ENCODE measurements at regions not wholly inside any gene's neighbourhood (a gene's known extent, or its start where the extent isn't known, plus 50 kb on each side); places are given as distances from the start of the nearest gene placed in this dataset.

DNA sequence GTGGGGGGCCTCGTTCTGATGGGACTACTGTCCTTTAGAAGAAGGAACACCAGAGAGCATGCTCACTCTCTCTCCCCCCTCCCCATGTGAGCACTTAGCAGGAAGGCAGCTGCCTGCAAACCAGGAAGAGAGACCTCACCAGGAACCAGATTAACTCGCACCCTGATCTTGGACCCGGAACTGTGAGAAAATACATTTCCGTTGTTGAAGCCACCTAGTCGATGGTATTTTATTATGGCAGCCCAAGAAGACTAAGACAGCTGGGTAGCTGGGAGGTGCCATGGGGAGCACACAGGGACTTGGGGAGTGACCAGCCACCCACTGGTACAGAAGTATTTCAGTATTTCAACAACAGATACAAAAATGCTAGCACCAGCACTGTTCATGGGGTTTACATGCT lies 59.0 kb downstream of the VCPKMT start:
- TF ChIP-seq, protein P1, sequence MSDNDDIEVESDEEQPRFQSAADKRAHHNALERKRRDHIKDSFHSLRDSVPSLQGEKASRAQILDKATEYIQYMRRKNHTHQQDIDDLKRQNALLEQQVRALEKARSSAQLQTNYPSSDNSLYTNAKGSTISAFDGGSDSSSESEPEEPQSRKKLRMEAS (IDR thresholded peaks at IDR 0.05), result no peak
- TF ChIP-seq FOSL1 (IDR thresholded peaks at IDR 0.05; ENCODE audit: insufficient read depth, low read depth, low read length), result no peak
- TF ChIP-seq, protein P2, sequence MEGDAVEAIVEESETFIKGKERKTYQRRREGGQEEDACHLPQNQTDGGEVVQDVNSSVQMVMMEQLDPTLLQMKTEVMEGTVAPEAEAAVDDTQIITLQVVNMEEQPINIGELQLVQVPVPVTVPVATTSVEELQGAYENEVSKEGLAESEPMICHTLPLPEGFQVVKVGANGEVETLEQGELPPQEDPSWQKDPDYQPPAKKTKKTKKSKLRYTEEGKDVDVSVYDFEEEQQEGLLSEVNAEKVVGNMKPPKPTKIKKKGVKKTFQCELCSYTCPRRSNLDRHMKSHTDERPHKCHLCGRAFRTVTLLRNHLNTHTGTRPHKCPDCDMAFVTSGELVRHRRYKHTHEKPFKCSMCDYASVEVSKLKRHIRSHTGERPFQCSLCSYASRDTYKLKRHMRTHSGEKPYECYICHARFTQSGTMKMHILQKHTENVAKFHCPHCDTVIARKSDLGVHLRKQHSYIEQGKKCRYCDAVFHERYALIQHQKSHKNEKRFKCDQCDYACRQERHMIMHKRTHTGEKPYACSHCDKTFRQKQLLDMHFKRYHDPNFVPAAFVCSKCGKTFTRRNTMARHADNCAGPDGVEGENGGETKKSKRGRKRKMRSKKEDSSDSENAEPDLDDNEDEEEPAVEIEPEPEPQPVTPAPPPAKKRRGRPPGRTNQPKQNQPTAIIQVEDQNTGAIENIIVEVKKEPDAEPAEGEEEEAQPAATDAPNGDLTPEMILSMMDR (IDR thresholded peaks at IDR 0.05; ENCODE audit: control extremely low read depth in 1 of 3, insufficient read depth in 1 of 3, low read depth in 1 of 3, low read length in 3 of 3), result no peak
- no peak for TF ChIP-seq KDM1A (IDR thresholded peaks at IDR 0.05; ENCODE audit: borderline replicate concordance, low read length)
- no peak for TF ChIP-seq TBP (IDR thresholded peaks at IDR 0.05; ENCODE audit: low read depth, low read length)
- no peak for TF ChIP-seq EP300 (IDR thresholded peaks at IDR 0.05; ENCODE audit: borderline replicate concordance in 1 of 2, low read depth in 2 of 2, low read length in 2 of 2)
- TF ChIP-seq ZNF274 (IDR thresholded peaks at IDR 0.05; ENCODE audit: borderline replicate concordance, extremely low read depth, low read length), result no peak
- no peak for TF ChIP-seq YY1 (IDR thresholded peaks at IDR 0.05; ENCODE audit: low read depth, low read length)
- no peak for TF ChIP-seq SIRT6 (IDR thresholded peaks at IDR 0.05; ENCODE audit: low read length)
- TF ChIP-seq CHD2 (IDR thresholded peaks at IDR 0.05; ENCODE audit: low read length), result no peak
- no peak for TF ChIP-seq MAFK (IDR thresholded peaks at IDR 0.05; ENCODE audit: low read depth, low read length)

Measured in H1 (cell line).